Left ventricle myocardium inferior (tissue), 1 donor: ENCODE measurements at regions not wholly inside any gene's neighbourhood (a gene's known extent, or its start where the extent isn't known, plus 50 kb on each side); places are given as distances from the start of the nearest gene placed in this dataset.

ENCODE experiments used
- DNase-seq: peaks from one replicate; pipeline ENCODE4 v3.0.0-alpha.2; 2020
- H3K27ac ChIP-seq: fragments of 200-600 bp; replicated peaks from 2 replicates; pipeline ENCODE4 v1.8.0; 2021
- H3K27me3 ChIP-seq: fragments of 200-600 bp; 2 replicates; pipeline ENCODE4 v1.8.0; 2021; ENCODE audit warnings: low read depth
- H3K36me3 ChIP-seq: fragments of 200-600 bp; 2 replicates; pipeline ENCODE4 v1.8.0; 2021
- H3K4me1 ChIP-seq: fragments of 200-600 bp; 2 replicates; pipeline ENCODE4 v1.8.0; 2021
- H3K4me3 ChIP-seq: fragments of 200-600 bp; 2 replicates; pipeline ENCODE4 v1.8.0; 2021; ENCODE audit warnings: mild to moderate bottlenecking, moderate library complexity
- H3K9me3 ChIP-seq: fragments of 200-600 bp; replicated peaks from 2 replicates; pipeline ENCODE4 v1.8.0; 2021
- CTCF ChIP-seq: fragments of 200-600 bp; IDR thresholded peaks from 2 replicates; pipeline ENCODE4 v1.8.0; 2021; ENCODE audit warnings: antibody characterized with exemption, mild to moderate bottlenecking, borderline replicate concordance
- intact Hi-C: fragments of 100-400 bp; cut with micrococcal nuclease; formaldehyde crosslinking; loops from one replicate; pipeline ENCODE4 v1.11.0; 2022
- donor health status: DM: no; HTN: yes; CAD: no; lungs with severe emphysema.

- no peaks in the 10 kb centered on the region for H3K36me3 ChIP-seq
- H3K4me1 ChIP-seq = no peaks in the 10 kb centered on the region
- no peaks in the 10 kb centered on the region for H3K27me3 ChIP-seq
- intact Hi-C loops = no loop called here
- no peak overlapping the region for H3K4me3 ChIP-seq
- DNase-seq = no peak
- no peak overlapping the region for H3K27ac ChIP-seq
- no peak for TF ChIP-seq CTCF
- H3K9me3 ChIP-seq = no peaks in the 10 kb centered on the region
Observed at GRCh38 chrY:15751001-15751400, 1226.7 kb downstream of the NLGN4Y start.

DNA sequence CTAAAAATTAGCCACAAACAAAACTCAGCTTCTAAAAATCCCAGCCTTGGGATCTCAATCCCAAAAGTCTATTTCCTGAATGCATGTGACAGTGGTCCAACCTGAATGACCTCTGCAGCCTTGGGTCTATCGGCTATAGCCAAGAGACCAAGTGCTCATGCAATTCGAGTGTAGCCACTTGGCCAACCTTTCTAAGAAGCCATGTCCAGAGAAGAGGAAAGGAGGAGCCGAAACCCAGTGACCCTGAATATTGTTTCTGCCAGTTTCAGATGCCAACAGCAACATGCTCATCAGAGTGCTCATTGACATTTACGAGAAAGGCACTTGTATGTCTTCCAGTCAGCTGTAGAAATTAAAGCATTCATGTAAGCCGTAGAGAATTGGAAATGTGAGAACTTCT, 1231.9 kb downstream of the NLGN4Y start:
- Histone ChIP-seq H3K9me3 (no peaks in the 10 kb centered on the region), H3K27ac (no peak overlapping the region), H3K36me3 (no peaks in the 10 kb centered on the region), H3K4me3 (no peak overlapping the region), H3K27me3 (no peaks in the 10 kb centered on the region), H3K4me1 (no peaks in the 10 kb centered on the region)
- intact Hi-C loops = no loop called here
- DNase-seq = no peak
- TF ChIP-seq CTCF = no peak

DNA sequence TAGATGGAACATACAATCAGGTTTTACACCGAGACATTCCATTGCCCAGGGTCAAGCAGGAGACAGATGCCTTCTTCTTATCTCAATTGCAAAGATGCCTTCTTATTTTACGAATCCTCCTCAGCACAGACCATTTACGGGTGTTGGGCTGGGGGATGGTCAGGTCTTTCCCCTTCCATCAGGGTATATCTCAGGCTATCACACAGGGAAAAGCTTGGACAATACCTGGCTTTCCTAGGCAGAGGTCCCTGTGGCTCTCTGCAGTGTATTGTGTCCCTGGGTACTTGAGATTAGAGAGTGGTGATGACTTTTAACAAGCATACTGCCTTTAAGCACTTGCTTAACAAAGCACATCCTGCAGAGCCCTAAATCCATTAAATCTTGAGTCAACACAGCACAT, 1249.2 kb downstream of the NLGN4Y start:
- Histone ChIP-seq H3K27me3 (no peaks in the 10 kb centered on the region), H3K36me3 (no peaks in the 10 kb centered on the region), H3K27ac (no peak overlapping the region), H3K4me3 (no peak overlapping the region), H3K9me3 (no peaks in the 10 kb centered on the region), H3K4me1 (no peaks in the 10 kb centered on the region)
- DNase-seq = no peak
- no peak for TF ChIP-seq CTCF
- intact Hi-C loops = no loop called here

DNA sequence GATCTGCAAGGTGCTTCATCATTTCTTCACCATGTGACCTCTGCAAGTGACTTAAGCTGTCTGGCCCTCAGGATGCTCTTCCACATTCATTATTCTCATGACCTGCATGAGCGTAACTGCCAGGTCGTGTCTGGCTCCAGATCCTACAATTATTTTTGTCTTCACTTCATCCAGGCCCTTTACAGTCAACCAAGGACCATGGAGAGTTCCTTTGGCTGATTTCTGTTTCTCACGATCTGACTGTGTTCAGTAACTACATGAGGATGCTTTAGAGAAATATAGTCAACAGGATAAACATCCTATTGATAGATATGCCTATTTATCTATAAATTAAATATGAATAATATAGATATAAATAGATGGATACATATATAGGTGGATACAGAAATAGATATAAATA, 1251.6 kb downstream of the NLGN4Y start:
- no peaks in the 10 kb centered on the region for H3K4me1 ChIP-seq
- no peak for DNase-seq
- H3K27me3 ChIP-seq = no peaks in the 10 kb centered on the region
- no peak for TF ChIP-seq CTCF
- H3K27ac ChIP-seq = no peak overlapping the region
- H3K4me3 ChIP-seq = no peak overlapping the region
- no peaks in the 10 kb centered on the region for H3K36me3 ChIP-seq
- intact Hi-C loops = no loop called here
- no peaks in the 10 kb centered on the region for H3K9me3 ChIP-seq

GRCh38 chrY:15779891-15780290, 1255.6 kb downstream of the NLGN4Y start:
- no peak for DNase-seq
- no peak overlapping the region for H3K27ac ChIP-seq
- no peaks in the 10 kb centered on the region for H3K27me3 ChIP-seq
- H3K4me3 ChIP-seq = no peak overlapping the region
- TF ChIP-seq CTCF = no peak
- no peaks in the 10 kb centered on the region for H3K9me3 ChIP-seq
- H3K36me3 ChIP-seq = no peaks in the 10 kb centered on the region
- intact Hi-C loops = no loop called here
- no peaks in the 10 kb centered on the region for H3K4me1 ChIP-seq

DNA sequence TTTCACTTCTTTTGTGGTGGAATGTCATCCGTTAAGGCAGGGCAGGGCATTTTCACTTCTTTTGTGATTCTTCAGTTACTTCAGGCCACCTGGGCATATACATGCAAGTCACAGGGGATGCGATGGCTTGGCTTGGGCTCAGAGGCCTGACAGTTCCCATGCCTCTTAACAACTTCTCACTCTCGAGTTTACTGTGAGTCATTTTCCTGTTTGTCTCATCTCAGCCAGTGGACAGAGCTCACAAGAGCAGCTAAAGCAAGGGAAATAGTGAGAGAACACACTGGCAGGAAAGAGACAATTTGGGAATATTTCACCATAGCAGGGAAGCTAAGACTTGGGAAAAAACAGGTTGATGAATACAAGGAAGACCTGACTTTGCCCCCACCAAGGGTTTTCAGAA, 1275.7 kb downstream of the NLGN4Y start:
- no peak overlapping the region for H3K4me3 ChIP-seq
- no peaks in the 10 kb centered on the region for H3K27me3 ChIP-seq
- no peaks in the 10 kb centered on the region for H3K9me3 ChIP-seq
- intact Hi-C loops = no loop called here
- H3K4me1 ChIP-seq = no peaks in the 10 kb centered on the region
- no peak for DNase-seq
- TF ChIP-seq CTCF = no peak
- no peak overlapping the region for H3K27ac ChIP-seq
- H3K36me3 ChIP-seq = no peaks in the 10 kb centered on the region
